ENCODE measurements at regions not wholly inside any gene's neighbourhood (a gene's known extent, or its start where the extent isn't known, plus 50 kb on each side); places are given as distances from the start of the nearest gene placed in this dataset.
"Not testable (repeated sequence)": the region's sequence is repeated elsewhere in the genome, so short reads cannot be mapped to it uniquely, and the experiment has no call there.

- WGBS, 2 experiments (ENCODE audit: extremely low coverage in 1 of 2, insufficient coverage in 1 of 2, insufficient read length in 1 of 2, insufficient replicate concordance in 2 of 2, low coverage in 1 of 2, low lambda C conversion rate in 2 of 2, missing lambda C conversion rate in 1 of 2) = 95% methylated on average over 6 of the region's 8 CpGs; no CpG with 5 or more reads in 1 of the 2 experiments
- not testable (repeated sequence) for H2BK120ac ChIP-seq (replicated peaks; ENCODE audit: low read depth, low read length)
Measured at GRCh38 chr3:51618038-51618437, 53.0 kb upstream of the TEX264 start.

More at GRCh38 chr3:51618038-51618437, 53.0 kb upstream of the TEX264 start:
- H3K36me3 ChIP-seq (ENCODE audit: control insufficient read depth in 2 of 4, insufficient read depth in 4 of 4, low read length in 3 of 4); H3K27me3 ChIP-seq (replicated peaks in 1 of 4; ENCODE audit: control insufficient read depth in 3 of 4, extremely low read depth in 1 of 4, insufficient read depth in 3 of 4, low read length in 3 of 4); H3K4me2 ChIP-seq (ENCODE audit: insufficient read depth in 1 of 2, low read depth in 2 of 2, low read length in 2 of 2); H4K5ac ChIP-seq (ENCODE audit: insufficient read length, low read depth, low read length); H2AFZ ChIP-seq (ENCODE audit: low read length); H4K91ac ChIP-seq (replicated peaks; ENCODE audit: insufficient read length, low read length); H3K56ac ChIP-seq (replicated peaks; ENCODE audit: insufficient read length, low read depth, low read length); FAIRE-seq; H3K4me3 ChIP-seq (ENCODE audit: extremely low read depth in 1 of 4, insufficient read depth in 2 of 4, low read depth in 3 of 4, low read length in 4 of 4); H2BK20ac ChIP-seq (ENCODE audit: low read length); H3K14ac ChIP-seq (ENCODE audit: insufficient read length); H4K20me1 ChIP-seq (replicated peaks in 1 of 2; ENCODE audit: control insufficient read depth in 1 of 2, insufficient read depth in 2 of 2, low read length in 2 of 2); POLR2A ChIA-PET (ENCODE audit: partially characterized antibody); H4K8ac ChIP-seq (ENCODE audit: extremely low read depth, insufficient read depth, low read length); H3K23ac ChIP-seq (ENCODE audit: insufficient read length); H3K27ac ChIP-seq (ENCODE audit: low read depth, low read length); H3K23me2 ChIP-seq (ENCODE audit: low read depth, low read length); DNase-seq (ENCODE audit: low read depth in 1 of 2, low spot score in 2 of 2); H3K9me3 ChIP-seq (ENCODE audit: insufficient read depth in 2 of 2, low read depth in 1 of 2, low read length in 1 of 2); H3K9ac ChIP-seq (replicated peaks in 1 of 4; ENCODE audit: extremely low read depth in 1 of 4, low read depth in 3 of 4, low read length in 3 of 4); H2BK15ac ChIP-seq (ENCODE audit: low read length); H3K4me1 ChIP-seq (replicated peaks in 1 of 4; ENCODE audit: control insufficient read depth in 3 of 4, insufficient read depth in 4 of 4, low read length in 3 of 4); H2BK5ac ChIP-seq (ENCODE audit: low read depth, low read length); H3K79me1 ChIP-seq (ENCODE audit: low read depth, low read length); H2BK12ac ChIP-seq (ENCODE audit: low read depth, low read length); H3K4ac ChIP-seq (replicated peaks; ENCODE audit: insufficient read length, low read depth, low read length); H3K18ac ChIP-seq (ENCODE audit: extremely low read depth, low read length); H2AK5ac ChIP-seq (ENCODE audit: low read depth, low read length): not testable (repeated sequence)
- CTCF ChIA-PET (ENCODE audit: partially characterized antibody) = interaction anchor here (0.6 to 1.7 kb wide), 3 partner anchors 20 to 1307 kb away, joined by 3 to 7 read pairs (median 3); no protein-coding TSS in a partner anchor
- H3K79me2 ChIP-seq (ENCODE audit: control insufficient read depth in 1 of 2, insufficient read depth in 2 of 2, low read length in 2 of 2) = peaks cover 0 to 19% of the 10 kb centered on the region in 2 experiments; a peak in 1 of 4 replicates
